Panc1 (cell line): ENCODE measurements at regions not wholly inside any gene's neighbourhood (a gene's known extent, or its start where the extent isn't known, plus 50 kb on each side); places are given as distances from the start of the nearest gene placed in this dataset.
A peak's percentile ranks its signal among the peaks of the same experiment; 100 is the strongest.

Source experiments
- ATAC-seq: fragments of 200-7000 bp; cut with Tn5 transposase; 2 replicates; pipeline ENCODE4 v1.9.1; 2020; ENCODE audit warnings: mild to moderate bottlenecking, moderate library complexity
- BruUV-seq: library from RNA; stranded (reverse); fragments of 400-500 nt; replicated peaks from 2 replicates; lab custom pipeline; 2021; lab: Mats Ljungman, UMichigan
- CTCF ChIA-PET: fragments of 300-600 bp; sonication (Branson Sonifier 250); formaldehyde crosslinking; loops from one replicate; lab custom pipeline; 2022; ENCODE audit warnings: antibody characterized with exemption; lab: Charles Lee
- POLR2A ChIA-PET: fragments of 300-600 bp; sonication (Branson Sonifier 250); formaldehyde crosslinking; loops from one replicate; lab custom pipeline; 2022; ENCODE audit warnings: antibody characterized with exemption; lab: Charles Lee
- DNase-seq: peaks from one replicate; pipeline ENCODE4 v3.0.0-alpha.2; 2010; ENCODE audit warnings: low read depth, low spot score
- H3K27ac ChIP-seq: 2 replicates; pipeline ENCODE4 v1.5.1; 2011; ENCODE audit warnings: mild to moderate bottlenecking, low read length, inconsistent platforms
- H3K27me3 ChIP-seq: fragments of 200-500 bp; sonication (Bioruptor generic); 2 replicates; pipeline ENCODE4 v1.6.0; 2014; ENCODE audit warnings: low read length, inconsistent platforms; ENCODE audit not compliant: control insufficient read depth, insufficient read depth
- H3K36me3 ChIP-seq: fragments of 200-500 bp; sonication (Bioruptor generic); 2 replicates; pipeline ENCODE4 v1.5.1; 2014; ENCODE audit warnings: inconsistent platforms, mild to moderate bottlenecking, low read length, moderate library complexity; ENCODE audit not compliant: control insufficient read depth, insufficient read depth
- H3K4me1 ChIP-seq: 2 replicates; pipeline ENCODE4 v1.5.1; 2011; ENCODE audit warnings: inconsistent platforms, mild to moderate bottlenecking, low read length, moderate library complexity; ENCODE audit not compliant: control insufficient read depth, insufficient read depth
- H3K4me3 ChIP-seq, 2 experiments: 2 replicates each; pipeline ENCODE4 v1.5.1; 2011 to 2012; ENCODE audit warnings: low read depth in 2 of 2, low read length in 2 of 2, mild to moderate bottlenecking in 2 of 2, inconsistent platforms in 1 of 2, moderate library complexity in 1 of 2
- H3K9me3 ChIP-seq: fragments of 200-500 bp; sonication (Bioruptor generic); 2 replicates; pipeline ENCODE4 v1.5.1; 2014; ENCODE audit warnings: low read depth, mild to moderate bottlenecking, inconsistent platforms, low read length, moderate library complexity; ENCODE audit not compliant: control insufficient read depth, insufficient read depth
- CTCF ChIP-seq: fragments of 450-650 bp; IDR thresholded peaks from 2 replicates; pipeline ENCODE4 v1.5.1; 2017; ENCODE audit warnings: mild to moderate bottlenecking
- POLR2AphosphoS5 ChIP-seq: IDR thresholded peaks from 2 replicates; pipeline ENCODE4 v1.6.1; 2012; ENCODE audit warnings: mild to moderate bottlenecking, low read depth, low read length, moderate library complexity
- REST ChIP-seq, 2 experiments: IDR thresholded peaks; 2 replicates each; pipeline ENCODE4 v1.6.1; 2011 to 2012; ENCODE audit warnings: low read depth in 2 of 2, control low read depth in 1 of 2, low read length in 1 of 2, mild to moderate bottlenecking in 1 of 2, moderate library complexity in 1 of 2; ENCODE audit not compliant: insufficient read depth in 1 of 2
- SIN3A ChIP-seq: IDR thresholded peaks from 2 replicates; pipeline ENCODE4 v1.6.1; 2012; ENCODE audit warnings: low read depth, mild to moderate bottlenecking, low read length, moderate library complexity, borderline replicate concordance; ENCODE audit not compliant: insufficient read depth
- TCF7L2 ChIP-seq: IDR thresholded peaks from 2 replicates; pipeline ENCODE4 v1.6.1; 2011; ENCODE audit warnings: mild to moderate bottlenecking, low read depth, low read length, inconsistent platforms
- in situ Hi-C: cut with HindIII; loops from 2 replicates; pipeline ENCODE4 v1.10.0; 2016; ENCODE audit warnings: low sequenced_read_pairs, low pct_unique_long_range_greater_than_20kb
- intact Hi-C: fragments of 100-400 bp; cut with micrococcal nuclease; formaldehyde crosslinking; loops from one replicate; pipeline ENCODE4 v1.10.0; 2022; ENCODE audit not compliant: unreplicated experiment

- POLR2A ChIA-PET, result no interaction called here
- in situ Hi-C loops (no loop called here), intact Hi-C loops (loop anchor here (5.0 kb wide), 1 partner anchor 229 kb away; no protein-coding TSS in a partner anchor)
- H3K4me1 ChIP-seq, result no peaks in the 10 kb centered on the region
- CTCF ChIA-PET, result no interaction called here
- no peak overlapping the region for H3K27ac ChIP-seq
- TF ChIP-seq TCF7L2, result no peak
- TF ChIP-seq SIN3A, result no peak
- no peak for TF ChIP-seq CTCF
- no peak for TF ChIP-seq POLR2AphosphoS5
- no peak for TF ChIP-seq REST (IDR thresholded peaks at IDR 0.05; ENCODE audit: insufficient read depth in 1 of 2, low read depth in 2 of 2, low read length in 1 of 2)
- ATAC-seq (no peak), DNase-seq (no peak)
- BruUV-seq, result no TSS peak
- H3K4me3 ChIP-seq, result no peak overlapping the region
- H3K27me3 ChIP-seq, result no peaks in the 10 kb centered on the region
- no peaks in the 10 kb centered on the region for H3K36me3 ChIP-seq
- no peaks in the 10 kb centered on the region for H3K9me3 ChIP-seq
Observed at GRCh38 chr15:31866248-31866647, 164.1 kb upstream of the CHRNA7 start.

- no peak for DNase-seq
- no peaks in the 10 kb centered on the region for H3K4me1 ChIP-seq
- ChIA-PET CTCF (interaction anchor here (0.6 to 0.7 kb wide), 3 partner anchors 63 to 388 kb away, joined by 3 read pairs; no protein-coding TSS in a partner anchor), POLR2A (no interaction called here)
- BruUV-seq, result no TSS peak
- intact Hi-C loops (loop anchor here (5.0 kb wide), 1 partner anchor 230 kb away; no protein-coding TSS in a partner anchor), in situ Hi-C loops (no loop called here)
- no peaks in the 10 kb centered on the region for H3K36me3 ChIP-seq
- H3K4me3 ChIP-seq, result no peak overlapping the region
- H3K9me3 ChIP-seq, result no peaks in the 10 kb centered on the region
- TF ChIP-seq REST (IDR thresholded peaks at IDR 0.05; ENCODE audit: insufficient read depth in 1 of 2, low read depth in 2 of 2, low read length in 1 of 2), result no peak
- TF ChIP-seq CTCF, result peak; percentile 89
- no peak for TF ChIP-seq TCF7L2
- no peak for TF ChIP-seq SIN3A
- TF ChIP-seq POLR2AphosphoS5, result no peak
- H3K27me3 ChIP-seq, result no peaks in the 10 kb centered on the region
- no peak overlapping the region for H3K27ac ChIP-seq
- ATAC-seq, result 0 out of 2 replicates have a peak, but pooled peaks have one; percentile 55
Observed at GRCh38 chr15:31867536-31868442, 162.5 kb upstream of the CHRNA7 start.
